ENCODE measurements at regions not wholly inside any gene's neighbourhood (a gene's known extent, or its start where the extent isn't known, plus 50 kb on each side); places are given as distances from the start of the nearest gene placed in this dataset.

GRCh38 chr7:67786021-67786420, 789.4 kb downstream of the TYW1 start:
- Histone ChIP-seq H3K27ac (ENCODE audit: insufficient read depth, low read length) (no peak overlapping the region), H3K4me1 (ENCODE audit: control insufficient read depth, insufficient read depth, low read length) (no peaks in the 10 kb centered on the region), H3K14ac (replicated peaks; ENCODE audit: low read depth, low read length) (no peak overlapping the region), H3K4me2 (ENCODE audit: low read depth, low read length) (no peak overlapping the region), H2BK120ac (ENCODE audit: low read depth, low read length) (no peak overlapping the region), H2BK5ac (ENCODE audit: low read depth, low read length, poor library complexity, severe bottlenecking) (no peak overlapping the region), H3K4ac (ENCODE audit: low read depth, low read length) (no peak overlapping the region), H4K91ac (ENCODE audit: insufficient read depth, low read depth, low read length) (no peak overlapping the region), H3K23ac (ENCODE audit: low read depth, low read length) (no peak overlapping the region), H3K9me3 (ENCODE audit: control insufficient read depth, insufficient read depth, low read length) (peaks cover 18% of the 10 kb centered on the region), H3K18ac (ENCODE audit: low read depth, low read length) (no peak overlapping the region), H3K4me3 (ENCODE audit: insufficient read depth, low read depth, low read length) (no peak overlapping the region), H2AFZ (replicated peaks; ENCODE audit: low read length, poor library complexity) (no peak overlapping the region), H2AK5ac (ENCODE audit: low read depth, low read length) (no peak overlapping the region), H2BK20ac (ENCODE audit: low read depth, low read length) (no peak overlapping the region), H3K79me1 (ENCODE audit: low read depth in 1 of 2, low read length in 2 of 2) (no peaks in the 10 kb centered on the region), H3K36me3 (ENCODE audit: control insufficient read depth, insufficient read depth, low read length) (no peaks in the 10 kb centered on the region), H3K56ac (ENCODE audit: extremely low read depth, insufficient read depth, low read length) (no peak overlapping the region), H4K5ac (ENCODE audit: low read depth, low read length) (no peak overlapping the region), H3K9me1 (ENCODE audit: insufficient read depth, low read length) (no peaks in the 10 kb centered on the region), H2AK9ac (replicated peaks; ENCODE audit: low read depth, low read length, poor library complexity) (no peak overlapping the region), H3K9ac (ENCODE audit: low read depth, low read length) (no peak overlapping the region), H2BK15ac (ENCODE audit: low read depth, low read length) (no peak overlapping the region), H4K8ac (ENCODE audit: low read depth in 2 of 2, low read length in 2 of 2) (no peak overlapping the region), H4K20me1 (ENCODE audit: insufficient read depth, low read length) (no peaks in the 10 kb centered on the region), H3K27me3 (ENCODE audit: control insufficient read depth, insufficient read depth, low read length) (no peaks in the 10 kb centered on the region)
- ATAC-seq (ENCODE audit: low read depth) = no peak
- DNase-seq = no peak
- dilution Hi-C loops (cut with HindIII; ENCODE audit: low sequenced_read_pairs, unreplicated experiment) = no loop called here
- no TSS peak for BruUV-seq (replicated peaks)
- intact Hi-C loops (cut with micrococcal nuclease) = no loop called here
- WGBS, 2 experiments (ENCODE audit: extremely low coverage in 2 of 2, insufficient read length in 1 of 2) = no CpG with 5 or more reads among the region's 6 CpGs
- POLR2A ChIA-PET (ENCODE audit: unreplicated experiment) = no interaction called here
- CTCF ChIA-PET = no interaction called here
- TF ChIP-seq CTCF (conservative IDR thresholded peaks at IDR 0.05; ENCODE audit: low read depth, low read length) (no peak), NFE2L2 (IDR thresholded peaks at IDR 0.05; ENCODE audit: low read depth, low read length) (no peak), RAD21 (IDR thresholded peaks at IDR 0.05; ENCODE audit: low read length) (no peak), CHD1 (IDR thresholded peaks at IDR 0.05; ENCODE audit: low read depth, low read length) (no peak), CEBPB (IDR thresholded peaks at IDR 0.05; ENCODE audit: low read depth, low read length) (no peak), MAZ (IDR thresholded peaks at IDR 0.05; ENCODE audit: borderline replicate concordance, low read depth, low read length) (no peak), FOS (IDR thresholded peaks at IDR 0.05; ENCODE audit: low read depth, low read length) (no peak), POLR2A (IDR thresholded peaks at IDR 0.05; ENCODE audit: low read depth, low read length) (no peak), USF2 (IDR thresholded peaks at IDR 0.05; ENCODE audit: low read depth, low read length) (no peak), SMC3 (IDR thresholded peaks at IDR 0.05; ENCODE audit: low read depth, low read length) (no peak), BHLHE40 (IDR thresholded peaks at IDR 0.05; ENCODE audit: low read depth, low read length) (no peak), RFX5 (IDR thresholded peaks at IDR 0.05; ENCODE audit: low read depth, low read length) (no peak), RCOR1 (IDR thresholded peaks at IDR 0.05; ENCODE audit: insufficient replicate concordance, low read length) (no peak), MXI1 (IDR thresholded peaks at IDR 0.05; ENCODE audit: borderline replicate concordance, low read depth, low read length) (no peak), MAFK (IDR thresholded peaks at IDR 0.05; ENCODE audit: low read depth, low read length) (no peak), ELK1 (IDR thresholded peaks at IDR 0.05; ENCODE audit: borderline replicate concordance, low read depth, low read length) (no peak)
- in situ Hi-C loops (cut with MboI; ENCODE audit: low sequenced_read_pairs) = no loop called here

Measured in IMR-90 (cell line).